ENCODE measurements at regions not wholly inside any gene's neighbourhood (a gene's known extent, or its start where the extent isn't known, plus 50 kb on each side); places are given as distances from the start of the nearest gene placed in this dataset.

DNA sequence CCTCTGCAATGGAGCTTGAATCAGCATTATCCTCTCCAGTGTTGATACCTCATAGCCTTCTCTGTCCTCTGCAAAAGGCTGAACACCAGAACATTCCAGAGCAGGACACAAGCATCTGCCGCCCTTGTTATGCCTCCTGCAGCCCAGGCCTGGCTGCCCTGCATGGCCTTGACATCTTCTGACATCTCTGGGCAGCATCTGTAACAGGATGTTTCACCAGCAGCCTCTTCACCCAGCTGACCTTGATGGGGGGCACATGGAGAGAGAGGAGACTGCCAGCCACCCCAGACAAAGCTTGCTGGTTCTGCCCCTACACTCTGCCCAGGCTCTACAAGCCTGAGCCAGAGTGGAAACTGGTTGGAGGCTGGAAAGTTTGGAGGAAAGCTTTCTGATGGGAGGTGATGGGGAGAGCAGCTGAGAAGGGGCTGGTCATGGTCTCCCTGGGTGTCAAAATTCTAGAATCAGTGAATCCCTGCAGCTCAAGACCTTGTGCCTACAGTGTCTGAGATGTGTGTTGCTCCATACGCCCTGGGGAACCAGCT, 145.1 kb downstream of the MRPL14 start (continued):
- TF ChIP-seq TEAD3 (CRISPR knock-in tag; optimal IDR thresholded peaks at IDR 0.05; ENCODE audit: borderline replicate concordance): peak; percentile 57
- 0 out of 2 replicates have a peak, but pooled peaks have one; percentile 18 for TF ChIP-seq HDAC1 (CRISPR knock-in tag; IDR thresholded peaks at IDR 0.05)
- TF ChIP-seq, protein P1, sequence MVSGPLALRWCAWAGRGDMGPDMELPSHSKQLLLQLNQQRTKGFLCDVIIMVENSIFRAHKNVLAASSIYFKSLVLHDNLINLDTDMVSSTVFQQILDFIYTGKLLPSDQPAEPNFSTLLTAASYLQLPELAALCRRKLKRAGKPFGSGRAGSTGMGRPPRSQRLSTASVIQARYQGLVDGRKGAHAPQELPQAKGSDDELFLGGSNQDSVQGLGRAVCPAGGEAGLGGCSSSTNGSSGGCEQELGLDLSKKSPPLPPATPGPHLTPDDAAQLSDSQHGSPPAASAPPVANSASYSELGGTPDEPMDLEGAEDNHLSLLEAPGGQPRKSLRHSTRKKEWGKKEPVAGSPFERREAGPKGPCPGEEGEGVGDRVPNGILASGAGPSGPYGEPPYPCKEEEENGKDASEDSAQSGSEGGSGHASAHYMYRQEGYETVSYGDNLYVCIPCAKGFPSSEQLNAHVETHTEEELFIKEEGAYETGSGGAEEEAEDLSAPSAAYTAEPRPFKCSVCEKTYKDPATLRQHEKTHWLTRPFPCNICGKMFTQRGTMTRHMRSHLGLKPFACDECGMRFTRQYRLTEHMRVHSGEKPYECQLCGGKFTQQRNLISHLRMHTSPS (CRISPR knock-in tag; IDR thresholded peaks at IDR 0.05; ENCODE audit: low read depth): peak; percentile 74
- TF ChIP-seq RARA (CRISPR knock-in tag; IDR thresholded peaks at IDR 0.05): peak; percentile 75
- no peak for TF ChIP-seq SMAD1 (CRISPR knock-in tag; IDR thresholded peaks at IDR 0.05; ENCODE audit: borderline replicate concordance, low read depth)
- TF ChIP-seq, protein P2, sequence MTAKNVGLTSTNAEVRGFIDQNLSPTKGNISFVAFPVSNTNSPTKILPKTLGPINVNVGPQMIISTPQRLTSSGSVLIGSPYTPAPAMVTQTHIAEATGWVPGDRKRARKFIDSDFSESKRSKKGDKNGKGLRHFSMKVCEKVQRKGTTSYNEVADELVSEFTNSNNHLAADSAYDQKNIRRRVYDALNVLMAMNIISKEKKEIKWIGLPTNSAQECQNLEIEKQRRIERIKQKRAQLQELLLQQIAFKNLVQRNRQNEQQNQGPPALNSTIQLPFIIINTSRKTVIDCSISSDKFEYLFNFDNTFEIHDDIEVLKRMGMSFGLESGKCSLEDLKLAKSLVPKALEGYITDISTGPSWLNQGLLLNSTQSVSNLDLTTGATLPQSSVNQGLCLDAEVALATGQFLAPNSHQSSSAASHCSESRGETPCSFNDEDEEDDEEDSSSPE (CRISPR knock-in tag; IDR thresholded peaks at IDR 0.05): no peak
- TF ChIP-seq, protein P3, sequence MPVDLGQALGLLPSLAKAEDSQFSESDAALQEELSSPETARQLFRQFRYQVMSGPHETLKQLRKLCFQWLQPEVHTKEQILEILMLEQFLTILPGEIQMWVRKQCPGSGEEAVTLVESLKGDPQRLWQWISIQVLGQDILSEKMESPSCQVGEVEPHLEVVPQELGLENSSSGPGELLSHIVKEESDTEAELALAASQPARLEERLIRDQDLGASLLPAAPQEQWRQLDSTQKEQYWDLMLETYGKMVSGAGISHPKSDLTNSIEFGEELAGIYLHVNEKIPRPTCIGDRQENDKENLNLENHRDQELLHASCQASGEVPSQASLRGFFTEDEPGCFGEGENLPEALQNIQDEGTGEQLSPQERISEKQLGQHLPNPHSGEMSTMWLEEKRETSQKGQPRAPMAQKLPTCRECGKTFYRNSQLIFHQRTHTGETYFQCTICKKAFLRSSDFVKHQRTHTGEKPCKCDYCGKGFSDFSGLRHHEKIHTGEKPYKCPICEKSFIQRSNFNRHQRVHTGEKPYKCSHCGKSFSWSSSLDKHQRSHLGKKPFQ (CRISPR knock-in tag; IDR thresholded peaks at IDR 0.05; ENCODE audit: insufficient replicate concordance): no peak
- TF ChIP-seq, protein P4, sequence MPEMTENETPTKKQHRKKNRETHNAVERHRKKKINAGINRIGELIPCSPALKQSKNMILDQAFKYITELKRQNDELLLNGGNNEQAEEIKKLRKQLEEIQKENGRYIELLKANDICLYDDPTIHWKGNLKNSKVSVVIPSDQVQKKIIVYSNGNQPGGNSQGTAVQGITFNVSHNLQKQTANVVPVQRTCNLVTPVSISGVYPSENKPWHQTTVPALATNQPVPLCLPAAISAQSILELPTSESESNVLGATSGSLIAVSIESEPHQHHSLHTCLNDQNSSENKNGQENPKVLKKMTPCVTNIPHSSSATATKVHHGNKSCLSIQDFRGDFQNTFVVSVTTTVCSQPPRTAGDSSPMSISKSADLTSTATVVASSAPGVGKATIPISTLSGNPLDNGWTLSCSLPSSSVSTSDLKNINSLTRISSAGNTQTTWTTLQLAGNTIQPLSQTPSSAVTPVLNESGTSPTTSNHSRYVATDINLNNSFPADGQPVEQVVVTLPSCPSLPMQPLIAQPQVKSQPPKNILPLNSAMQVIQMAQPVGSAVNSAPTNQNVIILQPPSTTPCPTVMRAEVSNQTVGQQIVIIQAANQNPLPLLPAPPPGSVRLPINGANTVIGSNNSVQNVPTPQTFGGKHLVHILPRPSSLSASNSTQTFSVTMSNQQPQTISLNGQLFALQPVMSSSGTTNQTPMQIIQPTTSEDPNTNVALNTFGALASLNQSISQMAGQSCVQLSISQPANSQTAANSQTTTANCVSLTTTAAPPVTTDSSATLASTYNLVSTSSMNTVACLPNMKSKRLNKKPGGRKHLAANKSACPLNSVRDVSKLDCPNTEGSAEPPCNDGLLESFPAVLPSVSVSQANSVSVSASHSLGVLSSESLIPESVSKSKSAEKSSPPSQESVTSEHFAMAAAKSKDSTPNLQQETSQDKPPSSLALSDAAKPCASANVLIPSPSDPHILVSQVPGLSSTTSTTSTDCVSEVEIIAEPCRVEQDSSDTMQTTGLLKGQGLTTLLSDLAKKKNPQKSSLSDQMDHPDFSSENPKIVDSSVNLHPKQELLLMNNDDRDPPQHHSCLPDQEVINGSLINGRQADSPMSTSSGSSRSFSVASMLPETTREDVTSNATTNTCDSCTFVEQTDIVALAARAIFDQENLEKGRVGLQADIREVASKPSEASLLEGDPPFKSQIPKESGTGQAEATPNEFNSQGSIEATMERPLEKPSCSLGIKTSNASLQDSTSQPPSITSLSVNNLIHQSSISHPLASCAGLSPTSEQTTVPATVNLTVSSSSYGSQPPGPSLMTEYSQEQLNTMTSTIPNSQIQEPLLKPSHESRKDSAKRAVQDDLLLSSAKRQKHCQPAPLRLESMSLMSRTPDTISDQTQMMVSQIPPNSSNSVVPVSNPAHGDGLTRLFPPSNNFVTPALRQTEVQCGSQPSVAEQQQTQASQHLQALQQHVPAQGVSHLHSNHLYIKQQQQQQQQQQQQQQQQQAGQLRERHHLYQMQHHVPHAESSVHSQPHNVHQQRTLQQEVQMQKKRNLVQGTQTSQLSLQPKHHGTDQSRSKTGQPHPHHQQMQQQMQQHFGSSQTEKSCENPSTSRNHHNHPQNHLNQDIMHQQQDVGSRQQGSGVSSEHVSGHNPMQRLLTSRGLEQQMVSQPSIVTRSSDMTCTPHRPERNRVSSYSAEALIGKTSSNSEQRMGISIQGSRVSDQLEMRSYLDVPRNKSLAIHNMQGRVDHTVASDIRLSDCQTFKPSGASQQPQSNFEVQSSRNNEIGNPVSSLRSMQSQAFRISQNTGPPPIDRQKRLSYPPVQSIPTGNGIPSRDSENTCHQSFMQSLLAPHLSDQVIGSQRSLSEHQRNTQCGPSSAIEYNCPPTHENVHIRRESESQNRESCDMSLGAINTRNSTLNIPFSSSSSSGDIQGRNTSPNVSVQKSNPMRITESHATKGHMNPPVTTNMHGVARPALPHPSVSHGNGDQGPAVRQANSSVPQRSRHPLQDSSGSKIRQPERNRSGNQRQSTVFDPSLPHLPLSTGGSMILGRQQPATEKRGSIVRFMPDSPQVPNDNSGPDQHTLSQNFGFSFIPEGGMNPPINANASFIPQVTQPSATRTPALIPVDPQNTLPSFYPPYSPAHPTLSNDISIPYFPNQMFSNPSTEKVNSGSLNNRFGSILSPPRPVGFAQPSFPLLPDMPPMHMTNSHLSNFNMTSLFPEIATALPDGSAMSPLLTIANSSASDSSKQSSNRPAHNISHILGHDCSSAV (CRISPR knock-in tag; IDR thresholded peaks at IDR 0.05; ENCODE audit: borderline replicate concordance): no peak
